K562 (cell line): ENCODE measurements at regions not wholly inside any gene's neighbourhood (a gene's known extent, or its start where the extent isn't known, plus 50 kb on each side); places are given as distances from the start of the nearest gene placed in this dataset.

Source experiments
- ATAC-seq: fragments of 200-7000 bp; cut with Tn5 transposase; 3 replicates; pipeline ENCODE4 v1.9.1; 2020; ENCODE audit warnings: moderate library complexity
- BruUV-seq: library from RNA; stranded (reverse); fragments of 400-500 nt; replicated peaks from 2 replicates; lab custom pipeline; 2021; lab: Mats Ljungman, UMichigan
- CTCF ChIA-PET: fragments of 300-600 bp; formaldehyde crosslinking; extraction: SDS; loops from one replicate; lab custom pipeline; 2021; ENCODE audit warnings: low intra/inter-chr PET ratio; lab: Yijun Ruan, JAX
- POLR2A ChIA-PET: fragments of 300-600, 350-650 bp; sonication (Branson Sonifier 250); formaldehyde crosslinking; extraction: SDS; loops from one replicate; lab custom pipeline; 2021; ENCODE audit warnings: antibody characterized with exemption, inconsistent platforms; lab: Yijun Ruan, JAX
- DNase-seq, 4 experiments: peaks; one replicate each; pipeline versions ENCODE4 v3.0.0 to v3.0.0-alpha.2; 2011 to 2018; ENCODE audit warnings: low spot score in 3 of 4, mixed read lengths in 3 of 4; ENCODE audit errors: extremely low read depth in 1 of 4
- FAIRE-seq: peaks from 2 replicates; lab custom pipeline; 2011; peaks lifted over from hg19 to GRCh38; lab: Jason Lieb, UNC
- H2AFZ ChIP-seq: 2 replicates; pipeline ENCODE4 v1.6.0; 2011; ENCODE audit warnings: low read depth, low read length, control low read depth, inconsistent platforms
- H3K27ac ChIP-seq: fragments of 200-600 bp; 3 replicates; pipeline ENCODE4 v1.8.0; 2011; ENCODE audit warnings: low read depth, mild to moderate bottlenecking, control low read depth, inconsistent platforms, low read length, moderate library complexity, mixed read lengths; ENCODE audit errors: extremely low read depth
- H3K27me3 ChIP-seq, 2 experiments: fragments of 300-600 bp in 1 of 2; 2 replicates in 1 of 2; 3 replicates in 1 of 2; pipeline versions ENCODE4 v1.6.0 to v1.8.0; 2011; ENCODE audit warnings: inconsistent platforms in 2 of 2, low read length in 2 of 2, mild to moderate bottlenecking in 1 of 2, mixed read lengths in 1 of 2, moderate library complexity in 1 of 2; ENCODE audit not compliant: control insufficient read depth in 2 of 2, insufficient read depth in 2 of 2
- H3K36me3 ChIP-seq: fragments of 300-600 bp; 3 replicates; pipeline ENCODE4 v1.8.0; 2011; ENCODE audit warnings: mild to moderate bottlenecking, low read length, inconsistent platforms; ENCODE audit not compliant: control insufficient read depth, insufficient read depth
- H3K4me1 ChIP-seq, 2 experiments: fragments of 200-600 bp in 1 of 2; replicated peaks in 1 of 2; 2 replicates in 1 of 2; 3 replicates in 1 of 2; pipeline versions ENCODE4 v1.5.1 to v1.8.0; 2011; ENCODE audit warnings: inconsistent platforms in 2 of 2, low read length in 2 of 2, mild to moderate bottlenecking in 1 of 2, mixed read lengths in 1 of 2, moderate library complexity in 1 of 2; ENCODE audit not compliant: control insufficient read depth in 2 of 2, insufficient read depth in 2 of 2
- H3K4me2 ChIP-seq: 2 replicates; pipeline ENCODE4 v1.6.1; 2011; ENCODE audit warnings: low read length, control low read depth, inconsistent platforms, mixed read lengths; ENCODE audit not compliant: insufficient read depth
- H3K4me3 ChIP-seq: fragments of 200-600 bp; sonication (generic), shearing (Covaris generic); 2 replicates; pipeline ENCODE4 v1.5.1; 2016; ENCODE audit warnings: control low read depth, inconsistent platforms
- H3K79me2 ChIP-seq: fragments of 200-600 bp; 3 replicates; pipeline ENCODE4 v1.8.0; 2011; ENCODE audit warnings: low read length, inconsistent platforms; ENCODE audit not compliant: control insufficient read depth, insufficient read depth
- H3K9ac ChIP-seq, 2 experiments: 2 replicates each; pipeline versions ENCODE4 v1.6.0 to v1.6.1; 2011; ENCODE audit warnings: low read depth in 2 of 2, low read length in 2 of 2, control low read depth in 1 of 2, inconsistent platforms in 1 of 2, mild to moderate bottlenecking in 1 of 2, mixed read lengths in 1 of 2; ENCODE audit not compliant: insufficient read depth in 1 of 2
- H3K9me1 ChIP-seq: one replicate; pipeline ENCODE4 v1.6.0; 2011; ENCODE audit warnings: inconsistent platforms, mild to moderate bottlenecking, low read length, moderate library complexity; ENCODE audit not compliant: control insufficient read depth, insufficient read depth
- H3K9me3 ChIP-seq: replicated peaks from 2 replicates; pipeline ENCODE4 v1.5.1; 2011; ENCODE audit warnings: low read depth, low read length, inconsistent platforms; ENCODE audit not compliant: control insufficient read depth, insufficient read depth
- H4K20me1 ChIP-seq: replicated peaks from 2 replicates; pipeline ENCODE4 v1.6.1; 2011; ENCODE audit warnings: low read length, inconsistent platforms, mixed read lengths; ENCODE audit not compliant: control insufficient read depth, insufficient read depth
- E2F5 ChIP-seq: sonication (generic); formaldehyde crosslinking; IDR thresholded peaks from 2 replicates; pipeline ENCODE4 v1.8.0; 2022; ENCODE audit warnings: mild to moderate bottlenecking, missing genetic modification reagents
- IFI16 ChIP-seq: fragments of 250-450 bp; sonication (Bioruptor Pico); IDR thresholded peaks from 2 replicates; pipeline ENCODE4 v2.1.2; 2022; ENCODE audit warnings: mild to moderate bottlenecking, inconsistent platforms
- NFE2L1 ChIP-seq: fragments of 450-650 bp; IDR thresholded peaks from 2 replicates; pipeline ENCODE4 v1.6.1; 2016; ENCODE audit warnings: missing genetic modification characterization, low read depth, mild to moderate bottlenecking, missing compliant biosample characterization, moderate library complexity, borderline replicate concordance
- ZC3H4 ChIP-seq: sonication (generic); formaldehyde crosslinking; IDR thresholded peaks from 2 replicates; pipeline ENCODE4 v1.9.0; 2021; ENCODE audit warnings: missing genetic modification reagents, borderline replicate concordance
- ZFPM2 ChIP-seq: fragments of 250-450 bp; sonication (Bioruptor Pico); IDR thresholded peaks from 2 replicates; pipeline ENCODE4 v1.5.1; 2022; ENCODE audit warnings: mild to moderate bottlenecking
- ZNF121 ChIP-seq: sonication (generic); formaldehyde crosslinking; conservative IDR thresholded peaks from 2 replicates; pipeline ENCODE4 v1.8.0; 2022; ENCODE audit warnings: missing genetic modification reagents
- ZNF785 ChIP-seq: fragments of 250-450 bp; sonication (Bioruptor Pico); IDR thresholded peaks from 2 replicates; pipeline ENCODE4 v1.4.0; 2020; ENCODE audit warnings: mild to moderate bottlenecking
- WGBS: fragments of 100-300 bp; shearing (Covaris generic); methylation state at CpG from one replicate; pipeline ENCODE4 v1.1.6; 2016; ENCODE audit warnings: low coverage, mixed read lengths; ENCODE audit not compliant: insufficient coverage; ENCODE audit errors: missing lambda C conversion rate; 5-methylcytosine and 5-hydroxymethylcytosine counted together
- in situ Hi-C: fragments of 300-500 bp; cut with MboI; formaldehyde crosslinking; loops from 4 replicates; pipeline ENCODE4 v1.15.0; 2018; ENCODE audit warnings: inconsistent platforms, mixed read lengths
- intact Hi-C: fragments of 100-400 bp; cut with micrococcal nuclease; formaldehyde crosslinking; loops from 2 replicates; pipeline ENCODE4 v1.14.2; 2022
- TF ChIP-seq, protein P1 (sequence below): fragments of 200-800 bp; sonication (Bioruptor generic); IDR thresholded peaks from 2 replicates; pipeline ENCODE4 v1.6.1; 2017; ENCODE audit warnings: missing genetic modification characterization, missing compliant biosample characterization
- TF ChIP-seq, protein P2 (sequence below): fragments of 450-650 bp; formaldehyde crosslinking; IDR thresholded peaks from 2 replicates; pipeline ENCODE4 v1.4.0; 2022; ENCODE audit warnings: missing genetic modification characterization

DNA sequence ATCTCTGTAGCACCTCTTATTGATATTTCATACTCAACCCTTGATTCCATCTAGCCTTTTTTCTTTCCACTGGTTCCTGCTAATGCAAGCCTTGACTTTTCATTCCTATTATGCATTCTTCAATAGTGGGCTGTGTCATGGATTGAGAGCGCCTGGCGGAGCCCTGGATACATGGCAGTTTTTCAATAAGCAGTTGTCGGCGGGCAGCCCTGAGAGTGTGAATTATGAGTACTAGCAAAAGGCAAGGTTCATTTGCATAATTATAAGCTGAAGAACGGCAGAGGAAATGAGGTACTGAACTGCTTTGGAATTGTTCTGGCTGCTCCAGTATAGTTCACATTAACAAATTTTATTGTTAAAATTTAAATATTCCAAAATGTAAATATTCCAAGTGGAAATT, 339.7 kb upstream of the VCX start:
- no peaks in the 10 kb centered on the region for H3K9me3 ChIP-seq
- ChIA-PET CTCF (no interaction called here), POLR2A (no interaction called here)
- H3K27me3 ChIP-seq = no peaks in the 10 kb centered on the region
- H4K20me1 ChIP-seq = no peaks in the 10 kb centered on the region
- H3K9ac ChIP-seq = no peak overlapping the region
- no peaks in the 10 kb centered on the region for H3K9me1 ChIP-seq
- in situ Hi-C loops (no loop called here), intact Hi-C loops (no loop called here)
- H3K79me2 ChIP-seq = no peaks in the 10 kb centered on the region
- H3K4me2 ChIP-seq = no peak overlapping the region
- no peak for DNase-seq
- no peak overlapping the region for H3K27ac ChIP-seq
- BruUV-seq = no TSS peak
- no peak overlapping the region for H2AFZ ChIP-seq
- 1% methylated on average over 5 of the region's 5 CpGs for WGBS
- no peak for FAIRE-seq
- TF ChIP-seq ZC3H4 (CRISPR knock-in tag) (no peak), ZNF785 (CRISPR knock-in tag) (no peak), E2F5 (CRISPR knock-in tag) (no peak), NFE2L1 (tag) (no peak), ZNF121 (CRISPR knock-in tag) (no peak), ZFPM2 (no peak), IFI16 (CRISPR knock-in tag) (no peak)
- TF ChIP-seq, protein P1, sequence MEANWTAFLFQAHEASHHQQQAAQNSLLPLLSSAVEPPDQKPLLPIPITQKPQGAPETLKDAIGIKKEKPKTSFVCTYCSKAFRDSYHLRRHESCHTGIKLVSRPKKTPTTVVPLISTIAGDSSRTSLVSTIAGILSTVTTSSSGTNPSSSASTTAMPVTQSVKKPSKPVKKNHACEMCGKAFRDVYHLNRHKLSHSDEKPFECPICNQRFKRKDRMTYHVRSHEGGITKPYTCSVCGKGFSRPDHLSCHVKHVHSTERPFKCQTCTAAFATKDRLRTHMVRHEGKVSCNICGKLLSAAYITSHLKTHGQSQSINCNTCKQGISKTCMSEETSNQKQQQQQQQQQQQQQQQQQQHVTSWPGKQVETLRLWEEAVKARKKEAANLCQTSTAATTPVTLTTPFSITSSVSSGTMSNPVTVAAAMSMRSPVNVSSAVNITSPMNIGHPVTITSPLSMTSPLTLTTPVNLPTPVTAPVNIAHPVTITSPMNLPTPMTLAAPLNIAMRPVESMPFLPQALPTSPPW (CRISPR knock-in tag) = no peak
- TF ChIP-seq, protein P2, sequence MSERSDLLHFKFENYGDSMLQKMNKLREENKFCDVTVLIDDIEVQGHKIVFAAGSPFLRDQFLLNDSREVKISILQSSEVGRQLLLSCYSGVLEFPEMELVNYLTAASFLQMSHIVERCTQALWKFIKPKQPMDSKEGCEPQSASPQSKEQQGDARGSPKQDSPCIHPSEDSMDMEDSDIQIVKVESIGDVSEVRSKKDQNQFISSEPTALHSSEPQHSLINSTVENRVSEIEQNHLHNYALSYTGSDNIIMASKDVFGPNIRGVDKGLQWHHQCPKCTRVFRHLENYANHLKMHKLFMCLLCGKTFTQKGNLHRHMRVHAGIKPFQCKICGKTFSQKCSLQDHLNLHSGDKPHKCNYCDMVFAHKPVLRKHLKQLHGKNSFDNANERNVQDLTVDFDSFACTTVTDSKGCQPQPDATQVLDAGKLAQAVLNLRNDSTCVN (CRISPR knock-in tag) = no peak
- TF ChIP-seq, all 486 proteins: peak for 0
- ATAC-seq = no peak
- H3K4me1 ChIP-seq = no peaks in the 10 kb centered on the region
- H3K4me3 ChIP-seq = no peak overlapping the region
- no peaks in the 10 kb centered on the region for H3K36me3 ChIP-seq
